Epithelial cell of esophagus (primary cell): ENCODE measurements at regions not wholly inside any gene's neighbourhood (a gene's known extent, or its start where the extent isn't known, plus 50 kb on each side); places are given as distances from the start of the nearest gene placed in this dataset.

Experiments used
- DNase-seq: peaks from one replicate; pipeline ENCODE4 v3.0.0; 2010; ENCODE audit warnings: low read depth
- H3K4me3 ChIP-seq: 2 replicates; pipeline ENCODE4 v1.5.1; 2011; ENCODE audit warnings: mild to moderate bottlenecking, low read length, control low read depth
- CTCF ChIP-seq: IDR thresholded peaks from 2 replicates; pipeline ENCODE4 v1.5.1; 2011; ENCODE audit warnings: low read depth, mild to moderate bottlenecking, low read length, control low read depth, inconsistent platforms; ENCODE audit not compliant: insufficient read depth; ENCODE audit errors: missing control alignments

GRCh38 chr21:41562101-41563000 is 54.4 kb upstream of the TMPRSS2 start:
- no peak for DNase-seq
- no peak for TF ChIP-seq CTCF
- H3K4me3 ChIP-seq: no peak overlapping the region

- no peak for TF ChIP-seq CTCF
- DNase-seq: no peak
- no peak overlapping the region for H3K4me3 ChIP-seq
These were observed 53.7 kb upstream of the TMPRSS2 start for GRCh38 chr21:41561701-41562100.

- no peak for DNase-seq
- TF ChIP-seq CTCF: no peak
- H3K4me3 ChIP-seq: no peak overlapping the region
These were observed 52.8 kb upstream of the TMPRSS2 start for GRCh38 chr21:41560661-41561158.

- no peak for DNase-seq
- H3K4me3 ChIP-seq: no peak overlapping the region
- no peak for TF ChIP-seq CTCF
These were observed 52.0 kb upstream of the TMPRSS2 start for GRCh38 chr21:41559658-41560631.

GRCh38 chr21:41558842-41559241 is 50.9 kb upstream of the TMPRSS2 start:
- TF ChIP-seq CTCF: no peak
- H3K4me3 ChIP-seq: no peak overlapping the region
- no peak for DNase-seq

GRCh38 chr21:41557884-41558283 is 49.9 kb upstream of the TMPRSS2 start:
- no peak for DNase-seq
- no peak overlapping the region for H3K4me3 ChIP-seq
- no peak for TF ChIP-seq CTCF
